GM19099 (cell line): ENCODE measurements at regions not wholly inside any gene's neighbourhood (a gene's known extent, or its start where the extent isn't known, plus 50 kb on each side); places are given as distances from the start of the nearest gene placed in this dataset.

Source experiments
- POLR2A ChIP-seq: IDR thresholded peaks from 3 replicates; pipeline ENCODE4 v1.6.1; 2011; ENCODE audit warnings: low read depth; ENCODE audit not compliant: insufficient read length; ENCODE audit errors: extremely low read depth

GRCh38 chr1:55396381-55396891, 181.3 kb upstream of the USP24 start:
- no peak for TF ChIP-seq POLR2A

DNA sequence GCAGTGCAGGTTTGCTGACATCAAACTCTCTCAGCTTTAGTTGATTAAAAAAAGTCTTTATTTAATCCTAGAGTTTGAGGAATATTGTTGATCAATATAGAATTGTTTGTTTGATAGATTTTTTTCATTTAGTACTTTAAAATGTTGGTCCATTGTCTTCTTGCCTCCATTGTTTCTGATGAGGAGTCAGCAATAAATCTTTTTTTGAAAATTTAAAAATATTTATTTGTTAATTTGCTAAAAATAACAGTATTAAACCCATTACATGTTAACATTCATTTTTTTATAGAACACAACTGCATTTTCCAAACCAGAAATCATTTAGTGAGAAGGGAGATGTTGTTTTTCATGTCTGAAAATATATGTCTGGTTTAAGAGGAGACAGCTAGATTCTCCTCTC, 173.8 kb upstream of the USP24 start:
- TF ChIP-seq POLR2A = no peak

DNA sequence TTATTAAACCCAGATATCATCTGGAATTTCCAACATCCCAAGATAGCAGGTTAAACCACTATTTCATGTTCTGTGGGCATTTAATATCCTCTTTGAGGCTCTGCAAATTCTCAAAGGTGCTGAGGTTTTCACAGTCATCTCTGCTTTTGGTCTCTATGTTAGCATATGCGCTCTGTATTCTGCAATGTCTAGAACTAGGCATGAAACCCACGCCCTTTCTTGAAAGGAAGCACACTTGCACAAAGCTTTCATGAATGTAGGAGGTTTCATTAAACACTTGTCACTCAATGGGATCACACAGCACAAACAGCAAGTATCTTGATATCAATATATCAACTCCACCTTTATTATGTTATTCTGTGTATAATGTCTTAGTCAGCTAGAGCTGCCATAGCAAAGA, 172.0 kb upstream of the USP24 start:
- no peak for TF ChIP-seq POLR2A

- no peak for TF ChIP-seq POLR2A
These were observed 171.3 kb upstream of the USP24 start for GRCh38 chr1:55386456-55386855.

DNA sequence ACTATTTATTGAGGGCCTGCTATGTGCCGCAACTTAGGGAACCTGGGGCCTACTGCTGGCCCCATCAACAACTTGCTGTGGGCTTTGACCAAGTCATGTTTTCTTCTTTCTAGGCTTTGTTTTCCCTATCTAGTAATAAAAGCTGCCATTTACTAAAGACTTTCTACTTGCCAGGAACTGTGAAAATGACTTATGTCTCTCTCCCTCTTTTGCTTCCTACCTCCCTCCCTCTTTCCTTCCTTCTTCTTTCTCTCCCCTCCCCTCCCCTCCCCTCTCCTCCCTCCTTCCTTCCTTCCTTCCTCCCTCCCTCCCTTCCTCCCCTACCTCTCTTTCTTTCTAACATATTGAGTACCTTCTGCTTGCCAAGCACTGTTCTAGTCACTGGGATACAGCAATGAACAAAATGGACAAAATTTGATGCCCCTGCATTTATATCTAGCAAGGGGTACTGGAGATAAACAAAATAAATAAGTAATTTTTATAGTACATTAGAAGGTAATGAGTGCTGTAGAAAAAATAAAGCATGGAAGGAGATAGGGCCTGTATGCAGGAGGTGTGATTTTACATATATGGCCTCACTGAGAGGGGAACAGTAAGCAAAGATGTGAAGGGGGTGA, 170.3 kb upstream of the USP24 start:
- no peak for TF ChIP-seq POLR2A

DNA sequence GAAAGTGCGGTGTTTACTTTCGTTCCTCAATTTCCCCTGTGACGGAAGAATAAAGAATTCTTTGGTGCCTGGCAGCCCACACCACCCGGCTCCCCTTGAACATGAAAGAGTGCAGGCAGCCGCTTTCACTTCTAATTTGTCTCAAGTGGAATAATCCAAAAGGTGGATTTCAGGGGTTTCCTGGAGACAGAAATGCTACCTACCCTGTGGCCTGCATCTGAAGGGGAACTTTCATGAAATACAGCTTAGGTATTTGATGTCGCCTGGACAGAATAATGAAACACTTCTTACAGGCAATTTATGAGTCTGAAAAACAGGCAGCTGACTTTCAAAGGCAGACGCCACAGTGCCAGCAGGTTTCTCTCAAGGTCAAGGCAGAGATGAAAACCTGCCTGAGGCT, 169.5 kb upstream of the USP24 start:
- TF ChIP-seq POLR2A = no peak

- no peak for TF ChIP-seq POLR2A
These were observed 167.7 kb upstream of the USP24 start for GRCh38 chr1:55382806-55383305.

DNA sequence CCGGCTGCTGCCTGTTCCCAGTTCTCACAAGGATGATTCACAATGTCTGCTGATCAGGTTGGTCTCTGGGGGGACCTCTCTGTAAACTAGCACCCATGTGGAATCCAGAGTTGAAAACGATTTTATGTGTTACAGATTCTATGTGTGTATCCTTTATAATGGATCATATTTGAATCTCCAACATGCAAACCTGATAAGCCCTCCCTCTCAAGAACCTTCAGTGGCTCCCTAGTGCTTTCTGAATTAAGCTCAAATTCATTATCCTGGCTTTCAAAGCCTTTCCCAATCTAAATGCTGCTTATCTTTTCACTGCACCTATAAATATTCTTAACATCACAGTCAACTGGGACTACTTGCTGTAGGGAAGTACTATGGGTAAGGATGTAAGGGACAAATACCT, 166.8 kb upstream of the USP24 start:
- TF ChIP-seq POLR2A = no peak

DNA sequence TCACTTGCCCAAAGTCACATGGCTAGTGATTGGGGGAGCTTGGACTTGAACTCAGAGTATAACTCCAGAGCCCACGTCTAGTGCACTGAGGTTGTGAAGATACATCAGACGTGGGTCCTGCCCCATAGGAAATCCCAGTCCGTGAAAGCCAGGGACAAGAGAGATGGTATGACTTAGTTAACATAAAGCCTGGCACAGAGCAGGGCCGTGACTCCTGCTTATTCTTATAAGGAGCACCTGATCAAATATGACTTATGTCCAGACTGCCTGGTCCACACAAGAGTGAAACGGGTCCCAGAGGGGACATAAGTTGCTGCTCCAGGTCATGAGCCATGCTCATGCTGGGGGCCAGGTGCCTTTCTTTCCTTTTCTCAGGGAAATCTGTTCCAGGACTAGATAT, 166.3 kb upstream of the USP24 start:
- TF ChIP-seq POLR2A = no peak

GRCh38 chr1:55380355-55380970, 165.3 kb upstream of the USP24 start:
- no peak for TF ChIP-seq POLR2A

- no peak for TF ChIP-seq POLR2A
These were observed 163.4 kb upstream of the USP24 start for GRCh38 chr1:55378582-55378981.

- no peak for TF ChIP-seq POLR2A
These were observed 161.7 kb upstream of the USP24 start for GRCh38 chr1:55376897-55377296.

DNA sequence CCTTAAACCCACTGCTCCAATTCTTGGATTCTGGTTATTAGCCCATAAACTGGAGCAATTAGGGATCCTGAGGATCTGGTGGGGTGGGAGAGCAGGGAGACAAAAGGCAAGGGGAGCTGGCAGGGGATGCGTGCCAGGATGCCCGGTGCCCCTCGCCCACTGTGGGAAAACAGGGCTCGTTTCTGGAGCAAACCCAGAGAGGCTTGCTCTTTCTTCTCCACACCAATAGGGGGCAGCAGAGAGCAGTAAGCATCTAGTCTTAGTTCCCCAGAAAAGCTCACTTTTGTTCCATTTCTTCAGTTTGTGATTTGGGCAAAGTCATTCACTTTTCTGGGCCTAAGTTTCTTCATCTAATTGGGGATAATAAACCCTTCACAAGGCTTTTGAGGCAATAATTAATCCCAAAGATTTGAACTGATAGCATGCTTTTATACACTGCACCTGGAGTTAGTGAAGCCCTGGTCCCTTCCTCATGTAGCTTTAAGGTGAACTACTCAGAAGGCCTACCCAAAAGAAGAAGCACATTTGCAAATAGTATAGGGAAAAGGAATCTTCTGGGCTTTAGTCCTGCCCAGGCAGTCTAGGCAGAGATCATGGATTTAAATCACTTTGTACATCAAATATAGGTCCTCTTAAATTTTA, 160.6 kb upstream of the USP24 start:
- TF ChIP-seq POLR2A = no peak

DNA sequence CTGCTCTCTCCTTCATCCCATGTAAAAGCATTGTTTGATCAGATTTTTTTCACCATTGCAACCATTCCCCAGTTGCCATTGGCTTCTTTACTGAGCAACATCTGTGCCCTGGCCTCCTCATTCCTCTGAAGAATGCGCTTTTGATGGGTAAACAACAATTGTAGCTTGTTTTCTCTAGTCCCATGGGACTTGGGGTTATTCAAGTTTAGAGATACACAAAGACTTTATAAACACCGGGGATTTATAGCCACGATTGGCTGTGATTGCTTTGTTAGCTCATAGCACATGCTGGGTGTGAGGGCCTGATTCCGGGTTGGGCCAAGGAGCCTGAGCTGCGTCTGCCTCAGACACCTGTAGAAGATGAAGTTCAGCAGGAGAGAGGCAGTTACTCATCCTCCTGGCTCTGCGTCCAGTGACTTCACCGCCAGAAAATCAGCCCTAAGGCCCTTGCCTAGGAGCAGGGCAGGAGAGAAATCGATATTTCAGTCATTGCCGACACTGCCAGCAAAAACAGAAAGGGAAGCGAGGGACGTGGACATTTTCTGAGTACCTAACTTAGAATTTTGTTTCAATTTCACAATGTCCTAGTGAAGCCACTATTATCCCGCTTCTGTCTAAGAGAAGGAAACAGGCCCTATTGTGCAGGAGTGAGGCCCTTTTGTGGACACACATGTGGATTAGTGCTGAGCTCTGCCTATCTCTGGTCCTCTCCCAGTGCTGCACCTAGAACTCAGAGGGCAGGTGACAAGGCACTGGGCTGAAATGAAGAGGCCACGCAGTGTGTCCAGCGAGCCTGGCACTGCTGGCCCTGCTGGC, 159.8 kb upstream of the USP24 start:
- no peak for TF ChIP-seq POLR2A

- no peak for TF ChIP-seq POLR2A
These were observed 159.1 kb upstream of the USP24 start for GRCh38 chr1:55374216-55374615.
